ENCODE measurements at regions not wholly inside any gene's neighbourhood (a gene's known extent, or its start where the extent isn't known, plus 50 kb on each side); places are given as distances from the start of the nearest gene placed in this dataset.

DNA sequence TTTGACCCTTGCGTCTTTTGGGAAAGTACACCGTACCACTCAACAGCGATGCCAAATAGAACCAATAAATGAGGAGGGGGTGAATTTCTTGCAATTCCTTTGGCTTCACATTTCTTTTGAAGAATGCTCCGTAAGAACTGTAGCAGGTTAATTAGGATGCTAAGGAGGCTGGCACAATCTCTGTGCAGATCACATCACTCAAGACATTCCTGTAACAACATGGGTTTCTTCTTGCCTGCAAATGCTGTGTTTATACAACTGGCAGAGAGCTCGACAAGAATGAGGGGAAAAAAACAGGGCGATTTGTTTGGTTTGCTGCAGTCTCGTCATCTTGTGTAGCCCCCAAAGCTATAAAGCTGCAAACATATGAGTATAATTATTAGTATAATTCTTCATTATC is 424.8 kb upstream of the DCC start (continued):
- no peak for TF ChIP-seq HNRNPH1 (optimal IDR thresholded peaks at IDR 0.05; ENCODE audit: low read depth, low read length)
- no peak for TF ChIP-seq ZNF586 (CRISPR knock-in tag; conservative IDR thresholded peaks at IDR 0.05)
- TF ChIP-seq ZNF347 (CRISPR knock-in tag; IDR thresholded peaks at IDR 0.05; ENCODE audit: low read depth) = no peak
- no peak for TF ChIP-seq SRSF7 (optimal IDR thresholded peaks at IDR 0.05; ENCODE audit: low read depth, low read length)
- TF ChIP-seq CBX2 (IDR thresholded peaks at IDR 0.05; ENCODE audit: insufficient read depth, low read length, poor library complexity, severe bottlenecking) = no peak
- no peak for TF ChIP-seq ZNF583 (CRISPR knock-in tag; IDR thresholded peaks at IDR 0.05)
- no peak for TF ChIP-seq RFX5 (IDR thresholded peaks at IDR 0.05; ENCODE audit: low read depth, low read length)
- no peak for TF ChIP-seq DDX20 (tag; IDR thresholded peaks at IDR 0.05; ENCODE audit: low read depth)
- TF ChIP-seq, protein P1, sequence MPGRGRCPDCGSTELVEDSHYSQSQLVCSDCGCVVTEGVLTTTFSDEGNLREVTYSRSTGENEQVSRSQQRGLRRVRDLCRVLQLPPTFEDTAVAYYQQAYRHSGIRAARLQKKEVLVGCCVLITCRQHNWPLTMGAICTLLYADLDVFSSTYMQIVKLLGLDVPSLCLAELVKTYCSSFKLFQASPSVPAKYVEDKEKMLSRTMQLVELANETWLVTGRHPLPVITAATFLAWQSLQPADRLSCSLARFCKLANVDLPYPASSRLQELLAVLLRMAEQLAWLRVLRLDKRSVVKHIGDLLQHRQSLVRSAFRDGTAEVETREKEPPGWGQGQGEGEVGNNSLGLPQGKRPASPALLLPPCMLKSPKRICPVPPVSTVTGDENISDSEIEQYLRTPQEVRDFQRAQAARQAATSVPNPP (IDR thresholded peaks at IDR 0.05; ENCODE audit: borderline replicate concordance, insufficient read depth, insufficient read length) = no peak
- TF ChIP-seq SMARCB1 (IDR thresholded peaks at IDR 0.05; ENCODE audit: insufficient read length, low read depth) = no peak
- TF ChIP-seq ZNF3 (CRISPR knock-in tag; IDR thresholded peaks at IDR 0.05) = no peak
- no peak for TF ChIP-seq MYC (IDR thresholded peaks at IDR 0.05; ENCODE audit: low read depth, low read length)
- no peak for TF ChIP-seq MYC (CRISPR knock-in tag; IDR thresholded peaks at IDR 0.05; ENCODE audit: borderline replicate concordance, low read depth)
- no peak for TF ChIP-seq RUNX1 (IDR thresholded peaks at IDR 0.05; ENCODE audit: low read depth)

Measured in K562 (cell line).